ENCODE measurements at regions not wholly inside any gene's neighbourhood (a gene's known extent, or its start where the extent isn't known, plus 50 kb on each side); places are given as distances from the start of the nearest gene placed in this dataset.

- TF ChIP-seq SRF (IDR thresholded peaks at IDR 0.05; ENCODE audit: low read depth, low read length), result no peak
These were observed 106.5 kb downstream of the TMEM170B start (continued) for GRCh38 chr6:11644071-11644470.

All from H1 (cell line).